ENCODE measurements at regions not wholly inside any gene's neighbourhood (a gene's known extent, or its start where the extent isn't known, plus 50 kb on each side); places are given as distances from the start of the nearest gene placed in this dataset.

GRCh38 chr10:69716711-69717560 is 84.8 kb upstream of the COL13A1 start:
- peak; percentile 5 to 21 for DNase-seq (ENCODE audit: low read depth in 2 of 2)

- DNase-seq (ENCODE audit: low read depth in 2 of 2): no peak
These were observed 82.8 kb upstream of the COL13A1 start for GRCh38 chr10:69718951-69719350.

- no peak for DNase-seq (ENCODE audit: low read depth in 2 of 2)
These were observed 79.9 kb upstream of the COL13A1 start for GRCh38 chr10:69721690-69722310.

- no peak for DNase-seq (ENCODE audit: low read depth in 2 of 2)
These were observed 78.1 kb upstream of the COL13A1 start for GRCh38 chr10:69723653-69724052.

- DNase-seq (ENCODE audit: low read depth in 2 of 2): no peak
These were observed 74.9 kb upstream of the COL13A1 start for GRCh38 chr10:69726850-69727249.

- DNase-seq (ENCODE audit: low read depth in 2 of 2): no peak
These were observed 73.3 kb upstream of the COL13A1 start for GRCh38 chr10:69728335-69728870.

- no peak for DNase-seq (ENCODE audit: low read depth in 2 of 2)
These were observed 72.2 kb upstream of the COL13A1 start for GRCh38 chr10:69729326-69730048.

GRCh38 chr10:69730251-69731156 is 71.2 kb upstream of the COL13A1 start:
- DNase-seq (ENCODE audit: low read depth in 2 of 2): no peak

GRCh38 chr10:69731184-69731583 is 70.5 kb upstream of the COL13A1 start:
- DNase-seq (ENCODE audit: low read depth in 2 of 2): no peak

GRCh38 chr10:69731698-69732097 is 70.0 kb upstream of the COL13A1 start:
- no peak for DNase-seq (ENCODE audit: low read depth in 2 of 2)

GRCh38 chr10:69732147-69732825 is 69.4 kb upstream of the COL13A1 start:
- DNase-seq (ENCODE audit: low read depth in 2 of 2): no peak

GRCh38 chr10:69732826-69733150 is 68.9 kb upstream of the COL13A1 start:
- no peak for DNase-seq (ENCODE audit: low read depth in 2 of 2)

- no peak for DNase-seq (ENCODE audit: low read depth in 2 of 2)
These were observed 67.9 kb upstream of the COL13A1 start for GRCh38 chr10:69733791-69734261.

- DNase-seq (ENCODE audit: low read depth in 2 of 2): no peak
These were observed 67.3 kb upstream of the COL13A1 start for GRCh38 chr10:69734416-69734796.

GRCh38 chr10:69734797-69735468 is 66.8 kb upstream of the COL13A1 start:
- no peak for DNase-seq (ENCODE audit: low read depth in 2 of 2)

GRCh38 chr10:69736886-69737641 is 64.6 kb upstream of the COL13A1 start:
- DNase-seq (ENCODE audit: low read depth in 2 of 2): no peak

- DNase-seq (ENCODE audit: low read depth in 2 of 2): no peak
These were observed 63.6 kb upstream of the COL13A1 start for GRCh38 chr10:69738071-69738470.

GRCh38 chr10:69738858-69739435 is 62.8 kb upstream of the COL13A1 start:
- DNase-seq (ENCODE audit: low read depth in 2 of 2): no peak

GRCh38 chr10:69739634-69740033 is 62.1 kb upstream of the COL13A1 start:
- DNase-seq (ENCODE audit: low read depth in 2 of 2): no peak

All from stimulated activated CD8-positive, alpha-beta memory T cell treated with anti-CD3 and anti-CD28 coated beads, Interleukin-2, amount 100 ng/mL, for 1 hour (primary cell).